ENCODE measurements at regions not wholly inside any gene's neighbourhood (a gene's known extent, or its start where the extent isn't known, plus 50 kb on each side); places are given as distances from the start of the nearest gene placed in this dataset.
"Not testable (repeated sequence)": the region's sequence is repeated elsewhere in the genome, so short reads cannot be mapped to it uniquely, and the experiment has no call there.

GRCh38 chr15:69763831-69764230 is 311.2 kb downstream of the RPLP1 start:
- 68 to 70% methylated on average over 3 of the region's 3 CpGs for WGBS, 2 donors
- Histone ChIP-seq H3K27ac (no peak overlapping the region), H3K36me3 (replicated peaks in 1 of 2; ENCODE audit: insufficient read depth in 1 of 2, low read depth in 2 of 2) (no peaks in the 10 kb centered on the region), H3K4me3 (no peak overlapping the region), H3K9me3 (no peaks in the 10 kb centered on the region), H3K4me1 (no peaks in the 10 kb centered on the region), H3K27me3 (no peaks in the 10 kb centered on the region)
- intact Hi-C loops (cut with DNase I) = no loop called here
- ATAC-seq (no peak), DNase-seq (no peak)
- TF ChIP-seq POLR2A (IDR thresholded peaks at IDR 0.05) (no peak), CTCF (IDR thresholded peaks at IDR 0.05) (no peak)

GRCh38 chr15:69766156-69766555 is 313.5 kb downstream of the RPLP1 start:
- DNase-seq (no peak), ATAC-seq (no peak)
- Histone ChIP-seq H3K4me1 (no peaks in the 10 kb centered on the region), H3K4me3 (no peak overlapping the region), H3K27me3 (no peaks in the 10 kb centered on the region), H3K27ac (no peak overlapping the region), H3K36me3 (replicated peaks in 1 of 2; ENCODE audit: insufficient read depth in 1 of 2, low read depth in 2 of 2) (no peaks in the 10 kb centered on the region), H3K9me3 (no peaks in the 10 kb centered on the region)
- intact Hi-C loops (cut with DNase I) = no loop called here
- TF ChIP-seq POLR2A (IDR thresholded peaks at IDR 0.05) (no peak), CTCF (IDR thresholded peaks at IDR 0.05) (no peak)

- intact Hi-C loops (cut with DNase I) = no loop called here
- Histone ChIP-seq H3K27me3 (no peaks in the 10 kb centered on the region), H3K4me3 (no peak overlapping the region), H3K36me3 (replicated peaks in 1 of 2; ENCODE audit: insufficient read depth in 1 of 2, low read depth in 2 of 2) (no peaks in the 10 kb centered on the region), H3K27ac (no peak overlapping the region), H3K9me3 (no peaks in the 10 kb centered on the region), H3K4me1 (no peaks in the 10 kb centered on the region)
- DNase-seq (no peak), ATAC-seq (no peak)
- 58 to 78% methylated on average over 4 of the region's 4 CpGs for WGBS, 2 donors
- TF ChIP-seq POLR2A (IDR thresholded peaks at IDR 0.05) (no peak), CTCF (IDR thresholded peaks at IDR 0.05) (no peak)
Observed at GRCh38 chr15:69767191-69767590, 314.6 kb downstream of the RPLP1 start.

- intact Hi-C loops (cut with DNase I); H3K27ac ChIP-seq: not testable (repeated sequence)
- 55 to 61% methylated on average over 5 to 6 of the region's 6 CpGs for WGBS, 2 donors
Observed at GRCh38 chr15:69769336-69769735, 316.7 kb downstream of the RPLP1 start.

GRCh38 chr15:69774258-69774657 is 321.6 kb downstream of the RPLP1 start:
- DNase-seq; H3K27me3 ChIP-seq; H3K4me1 ChIP-seq; intact Hi-C loops (cut with DNase I); H3K27ac ChIP-seq; ATAC-seq; H3K9me3 ChIP-seq; H3K4me3 ChIP-seq; H3K36me3 ChIP-seq (replicated peaks in 1 of 2; ENCODE audit: insufficient read depth in 1 of 2, low read depth in 2 of 2): not testable (repeated sequence)
- WGBS, 2 donors = 76 to 80% methylated on average over 3 of the region's 3 CpGs

More at GRCh38 chr15:69769336-69769735, 316.7 kb downstream of the RPLP1 start:
- DNase-seq; H3K4me1 ChIP-seq; ATAC-seq; H3K4me3 ChIP-seq; H3K36me3 ChIP-seq (replicated peaks in 1 of 2; ENCODE audit: insufficient read depth in 1 of 2, low read depth in 2 of 2); H3K9me3 ChIP-seq; H3K27me3 ChIP-seq: not testable (repeated sequence)

GRCh38 chr15:69774711-69775110 is 322.1 kb downstream of the RPLP1 start:
- H3K36me3 ChIP-seq (replicated peaks in 1 of 2; ENCODE audit: insufficient read depth in 1 of 2, low read depth in 2 of 2); H3K27ac ChIP-seq; ATAC-seq; H3K9me3 ChIP-seq; H3K4me3 ChIP-seq; H3K4me1 ChIP-seq; DNase-seq; intact Hi-C loops (cut with DNase I); H3K27me3 ChIP-seq: not testable (repeated sequence)
- 92% methylated on average over 2 of the region's 2 CpGs for WGBS, 2 donors
